Keratinocyte (primary cell): ENCODE measurements at regions not wholly inside any gene's neighbourhood (a gene's known extent, or its start where the extent isn't known, plus 50 kb on each side); places are given as distances from the start of the nearest gene placed in this dataset.

Experiments used
- DNase-seq: peaks from one replicate; pipeline ENCODE4 v3.0.0-alpha.2; 2011; ENCODE audit warnings: low read depth, missing footprints, low spot score
- FAIRE-seq: peaks from 2 replicates; lab custom pipeline; 2011; peaks lifted over from hg19 to GRCh38; lab: Jason Lieb, UNC
- H2AFZ ChIP-seq: 2 replicates; pipeline ENCODE4 v1.6.0; 2012; ENCODE audit warnings: low read length, control low read depth, inconsistent platforms; ENCODE audit not compliant: control insufficient read depth
- H3K27ac ChIP-seq: 2 replicates; pipeline ENCODE4 v1.5.1; 2011; ENCODE audit warnings: low read length; ENCODE audit not compliant: control insufficient read depth, insufficient read depth
- H3K27me3 ChIP-seq: 3 replicates; pipeline ENCODE4 v1.6.0; 2011; ENCODE audit warnings: low read length; ENCODE audit not compliant: control insufficient read depth, insufficient read depth; ENCODE audit errors: extremely low read depth
- H3K36me3 ChIP-seq, 2 experiments: 2 replicates in 1 of 2; 3 replicates in 1 of 2; pipeline ENCODE4 v1.5.1; 2011; ENCODE audit warnings: low read length in 2 of 2, mild to moderate bottlenecking in 1 of 2; ENCODE audit not compliant: control insufficient read depth in 2 of 2, insufficient read depth in 2 of 2; ENCODE audit errors: extremely low read depth in 1 of 2
- H3K4me1 ChIP-seq: 3 replicates; pipeline ENCODE4 v1.5.1; 2011; ENCODE audit warnings: low read length; ENCODE audit not compliant: control insufficient read depth, insufficient read depth; ENCODE audit errors: extremely low read depth
- H3K4me2 ChIP-seq: 3 replicates; pipeline ENCODE4 v1.6.0; 2011; ENCODE audit warnings: low read depth, low read length; ENCODE audit not compliant: control insufficient read depth, insufficient read depth; ENCODE audit errors: extremely low read depth
- H3K4me3 ChIP-seq, 3 experiments: fragments of 200-600 bp in 1 of 3; sonication (generic) in 1 of 3; 2 replicates in 2 of 3; 3 replicates in 1 of 3; pipeline ENCODE4 v1.5.1; 2011 to 2016; ENCODE audit warnings: low read length in 3 of 3, mild to moderate bottlenecking in 3 of 3, control low read depth in 2 of 3, inconsistent platforms in 1 of 3, low read depth in 1 of 3, mixed read lengths in 1 of 3, mixed run types in 1 of 3, moderate library complexity in 1 of 3; ENCODE audit not compliant: control insufficient read depth in 2 of 3, insufficient read depth in 2 of 3; ENCODE audit errors: extremely low read depth in 1 of 3
- H3K79me2 ChIP-seq: 2 replicates; pipeline ENCODE4 v1.6.0; 2012; ENCODE audit warnings: low read length; ENCODE audit not compliant: control insufficient read depth, insufficient read depth
- H3K9ac ChIP-seq: 3 replicates; pipeline ENCODE4 v1.6.0; 2011; ENCODE audit warnings: low read length; ENCODE audit not compliant: control insufficient read depth, insufficient read depth; ENCODE audit errors: extremely low read depth
- H3K9me1 ChIP-seq: 3 replicates; pipeline ENCODE4 v1.6.0; 2011; ENCODE audit warnings: low read length; ENCODE audit not compliant: control insufficient read depth, insufficient read depth; ENCODE audit errors: extremely low read depth
- H3K9me3 ChIP-seq: 2 replicates; pipeline ENCODE4 v1.5.1; 2012; ENCODE audit warnings: low read depth, low read length; ENCODE audit not compliant: control insufficient read depth
- H4K20me1 ChIP-seq: 3 replicates; pipeline ENCODE4 v1.6.0; 2011; ENCODE audit warnings: low read length; ENCODE audit not compliant: control insufficient read depth, insufficient read depth; ENCODE audit errors: extremely low read depth
- CTCF ChIP-seq, 3 experiments: IDR thresholded peaks in 1 of 3; conservative IDR thresholded peaks in 1 of 3; optimal IDR thresholded peaks in 1 of 3; 2 replicates in 2 of 3; 3 replicates in 1 of 3; pipeline versions ENCODE3 to v1.5.1; 2011; ENCODE audit warnings: low read length in 3 of 3, mild to moderate bottlenecking in 3 of 3, moderate library complexity in 2 of 3, control low read depth in 1 of 3, inconsistent platforms in 1 of 3; ENCODE audit not compliant: insufficient read depth in 2 of 3; ENCODE audit errors: extremely low read depth in 1 of 3
- EZH2 ChIP-seq: IDR thresholded peaks from one replicate; pipeline ENCODE4 v1.6.1; 2012; ENCODE audit warnings: inconsistent platforms, mild to moderate bottlenecking, low read length, moderate library complexity
- dilution Hi-C: fragments of 300-500 bp; cut with MboI; formaldehyde crosslinking; loops from one replicate; pipeline ENCODE4 v1.7.0; 2020; ENCODE audit warnings: low sequenced_read_pairs; ENCODE audit not compliant: extremely low pct_ligation_motif_present

DNA sequence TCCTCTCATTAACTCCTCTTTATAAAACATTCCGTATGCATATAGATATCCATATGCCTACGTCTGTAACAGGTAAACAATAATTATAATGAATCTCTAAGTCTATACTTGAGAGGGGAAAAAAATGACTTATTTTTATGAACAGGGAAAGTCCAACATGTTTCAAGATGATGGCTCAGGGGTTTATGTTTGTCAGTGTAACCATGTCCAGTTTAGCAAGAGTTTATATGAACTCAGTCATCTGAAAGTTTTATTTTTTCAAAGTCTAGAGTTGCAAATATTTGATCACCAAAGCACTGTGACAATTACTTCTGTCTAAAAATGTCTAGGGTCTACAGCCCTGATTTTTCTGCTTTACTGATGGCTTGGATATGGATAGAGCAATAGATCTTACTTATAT is 559.4 kb upstream of the KCNMB2 start:
- Histone ChIP-seq H3K9ac (no peak overlapping the region), H3K27me3 (no peaks in the 10 kb centered on the region), H3K27ac (no peak overlapping the region), H4K20me1 (no peaks in the 10 kb centered on the region), H3K9me3 (no peaks in the 10 kb centered on the region), H3K4me3 (no peak overlapping the region), H2AFZ (no peak overlapping the region), H3K4me2 (no peak overlapping the region), H3K4me1 (peaks cover 7% of the 10 kb centered on the region), H3K36me3 (no peaks in the 10 kb centered on the region), H3K79me2 (no peaks in the 10 kb centered on the region), H3K9me1 (no peaks in the 10 kb centered on the region)
- DNase-seq (no peak), FAIRE-seq (no peak)
- dilution Hi-C loops: no loop called here
- TF ChIP-seq CTCF (optimal IDR thresholded peaks at IDR 0.05 in 1 of 3, IDR thresholded peaks at IDR 0.05 in 1 of 3, conservative IDR thresholded peaks at IDR 0.05 in 1 of 3; ENCODE audit: extremely low read depth in 1 of 3, insufficient read depth in 2 of 3, low read length in 3 of 3) (no peak), EZH2 (no peak)

DNA sequence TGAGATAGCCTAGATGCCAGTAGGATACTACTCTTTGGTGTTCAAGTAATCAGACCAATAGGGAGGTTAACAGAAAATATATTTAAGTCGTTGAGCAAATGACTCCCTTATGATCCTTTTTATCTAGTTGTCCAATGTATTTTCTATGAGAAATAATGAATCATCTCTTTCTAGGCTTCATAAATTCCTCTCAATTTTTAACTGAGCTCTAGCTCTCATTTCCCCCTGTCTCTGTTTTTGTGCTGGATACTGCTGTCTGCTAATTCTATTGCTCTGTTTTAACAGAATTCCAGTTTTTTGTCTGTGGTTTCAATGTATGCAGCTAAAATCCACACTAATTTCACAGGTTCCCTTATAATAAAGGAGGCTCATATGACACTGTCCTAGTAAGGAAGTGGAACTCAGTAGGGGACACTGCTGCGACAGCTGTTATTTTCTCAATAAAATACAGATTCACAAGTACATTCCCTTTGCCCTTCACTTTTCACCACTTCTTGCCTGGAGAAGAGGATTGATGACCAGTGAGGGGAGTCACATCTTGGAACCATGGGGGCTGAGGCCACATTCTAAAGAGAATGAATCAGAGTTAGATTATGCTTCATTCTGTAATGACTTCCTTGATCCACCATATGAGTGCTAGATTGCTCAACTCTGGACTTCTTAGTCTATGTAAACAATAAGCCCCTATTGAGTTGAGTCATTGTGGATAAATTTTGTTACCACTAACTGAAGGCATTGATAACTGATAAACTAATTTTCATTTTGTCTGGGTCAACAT is 558.7 kb upstream of the KCNMB2 start:
- peaks cover 7% of the 10 kb centered on the region for H3K4me1 ChIP-seq
- H3K36me3 ChIP-seq: no peaks in the 10 kb centered on the region
- H3K27me3 ChIP-seq: no peaks in the 10 kb centered on the region
- no peak overlapping the region for H2AFZ ChIP-seq
- no peaks in the 10 kb centered on the region for H3K9me3 ChIP-seq
- no peak for TF ChIP-seq CTCF (optimal IDR thresholded peaks at IDR 0.05 in 1 of 3, IDR thresholded peaks at IDR 0.05 in 1 of 3, conservative IDR thresholded peaks at IDR 0.05 in 1 of 3; ENCODE audit: extremely low read depth in 1 of 3, insufficient read depth in 2 of 3, low read length in 3 of 3)
- TF ChIP-seq EZH2: no peak
- DNase-seq: peak; percentile 7
- H3K79me2 ChIP-seq: no peaks in the 10 kb centered on the region
- H3K4me2 ChIP-seq: no peak overlapping the region
- no peak overlapping the region for H3K4me3 ChIP-seq
- no peak overlapping the region for H3K9ac ChIP-seq
- FAIRE-seq: no peak
- no peaks in the 10 kb centered on the region for H4K20me1 ChIP-seq
- dilution Hi-C loops: no loop called here
- H3K27ac ChIP-seq: no peak overlapping the region
- H3K9me1 ChIP-seq: no peaks in the 10 kb centered on the region
